ENCODE measurements at regions not wholly inside any gene's neighbourhood (a gene's known extent, or its start where the extent isn't known, plus 50 kb on each side); places are given as distances from the start of the nearest gene placed in this dataset.

DNA sequence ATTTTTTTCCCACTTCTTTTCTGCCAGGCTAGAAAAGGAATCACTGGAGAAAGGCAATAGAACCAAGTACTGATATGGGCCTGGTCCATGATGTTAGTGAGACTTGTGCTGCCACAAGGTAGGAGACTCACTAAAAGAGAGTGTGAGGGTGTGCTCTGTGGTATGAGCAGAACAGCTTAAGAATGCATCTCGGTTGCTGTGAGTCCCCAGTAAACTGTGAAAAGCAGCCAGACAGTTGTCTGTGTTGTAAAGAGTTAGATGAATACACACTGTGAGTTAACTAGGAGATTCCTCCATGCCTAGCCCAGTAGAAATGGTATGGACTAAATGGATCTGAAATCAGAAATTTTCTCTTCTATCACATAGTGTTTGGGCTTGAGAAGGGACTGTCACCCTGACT, 1177.3 kb upstream of the MIR17HG start:
- H3K4me3 ChIP-seq (ENCODE audit: insufficient read depth, low read length, poor library complexity, severe bottlenecking), result no peak overlapping the region
- H3K9me2 ChIP-seq (replicated peaks; ENCODE audit: insufficient read depth, low read length), result no peaks in the 10 kb centered on the region
- H3K79me2 ChIP-seq (ENCODE audit: insufficient read depth, low read length), result no peaks in the 10 kb centered on the region
- TF ChIP-seq, protein P1, sequence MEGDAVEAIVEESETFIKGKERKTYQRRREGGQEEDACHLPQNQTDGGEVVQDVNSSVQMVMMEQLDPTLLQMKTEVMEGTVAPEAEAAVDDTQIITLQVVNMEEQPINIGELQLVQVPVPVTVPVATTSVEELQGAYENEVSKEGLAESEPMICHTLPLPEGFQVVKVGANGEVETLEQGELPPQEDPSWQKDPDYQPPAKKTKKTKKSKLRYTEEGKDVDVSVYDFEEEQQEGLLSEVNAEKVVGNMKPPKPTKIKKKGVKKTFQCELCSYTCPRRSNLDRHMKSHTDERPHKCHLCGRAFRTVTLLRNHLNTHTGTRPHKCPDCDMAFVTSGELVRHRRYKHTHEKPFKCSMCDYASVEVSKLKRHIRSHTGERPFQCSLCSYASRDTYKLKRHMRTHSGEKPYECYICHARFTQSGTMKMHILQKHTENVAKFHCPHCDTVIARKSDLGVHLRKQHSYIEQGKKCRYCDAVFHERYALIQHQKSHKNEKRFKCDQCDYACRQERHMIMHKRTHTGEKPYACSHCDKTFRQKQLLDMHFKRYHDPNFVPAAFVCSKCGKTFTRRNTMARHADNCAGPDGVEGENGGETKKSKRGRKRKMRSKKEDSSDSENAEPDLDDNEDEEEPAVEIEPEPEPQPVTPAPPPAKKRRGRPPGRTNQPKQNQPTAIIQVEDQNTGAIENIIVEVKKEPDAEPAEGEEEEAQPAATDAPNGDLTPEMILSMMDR (IDR thresholded peaks at IDR 0.05; ENCODE audit: insufficient read depth, low read length, poor library complexity, severe bottlenecking), result no peak
- TF ChIP-seq EZH2phosphoT487 (conservative IDR thresholded peaks at IDR 0.05; ENCODE audit: low read length), result no peak
- H3K9me3 ChIP-seq (ENCODE audit: insufficient read depth, low read length), result no peaks in the 10 kb centered on the region
- no peak overlapping the region for H3K9ac ChIP-seq (ENCODE audit: low read length)
- no peak overlapping the region for H2AFZ ChIP-seq (ENCODE audit: low read depth, low read length, severe bottlenecking)
- no peaks in the 10 kb centered on the region for H4K20me1 ChIP-seq (ENCODE audit: low read depth, low read length)
- no peaks in the 10 kb centered on the region for H3F3A ChIP-seq (ENCODE audit: insufficient read depth)
- H3K27me3 ChIP-seq (ENCODE audit: low read length), result no peaks in the 10 kb centered on the region
- no peak overlapping the region for H3K27ac ChIP-seq (ENCODE audit: low read depth, low read length)
- H3K36me3 ChIP-seq (ENCODE audit: low read length), result no peaks in the 10 kb centered on the region
- H3K4me2 ChIP-seq (ENCODE audit: low read depth, low read length, poor library complexity, severe bottlenecking), result no peak overlapping the region

GRCh38 chr13:90171649-90172048, 1175.8 kb upstream of the MIR17HG start:
- Histone ChIP-seq H3F3A (ENCODE audit: insufficient read depth) (no peaks in the 10 kb centered on the region), H3K4me2 (ENCODE audit: low read depth, low read length, poor library complexity, severe bottlenecking) (no peak overlapping the region), H3K36me3 (ENCODE audit: low read length) (no peaks in the 10 kb centered on the region), H3K4me3 (ENCODE audit: insufficient read depth, low read length, poor library complexity, severe bottlenecking) (no peak overlapping the region), H3K27me3 (ENCODE audit: low read length) (no peaks in the 10 kb centered on the region), H3K9me2 (replicated peaks; ENCODE audit: insufficient read depth, low read length) (no peaks in the 10 kb centered on the region), H4K20me1 (ENCODE audit: low read depth, low read length) (no peaks in the 10 kb centered on the region), H3K79me2 (ENCODE audit: insufficient read depth, low read length) (no peaks in the 10 kb centered on the region), H3K9ac (ENCODE audit: low read length) (no peak overlapping the region), H2AFZ (ENCODE audit: low read depth, low read length, severe bottlenecking) (no peak overlapping the region), H3K9me3 (ENCODE audit: insufficient read depth, low read length) (no peaks in the 10 kb centered on the region), H3K27ac (ENCODE audit: low read depth, low read length) (no peak overlapping the region)
- TF ChIP-seq, protein P1 (IDR thresholded peaks at IDR 0.05; ENCODE audit: insufficient read depth, low read length, poor library complexity, severe bottlenecking), result no peak
- TF ChIP-seq EZH2phosphoT487 (conservative IDR thresholded peaks at IDR 0.05; ENCODE audit: low read length), result no peak

- H4K20me1 ChIP-seq (ENCODE audit: low read depth, low read length), result no peaks in the 10 kb centered on the region
- H2AFZ ChIP-seq (ENCODE audit: low read depth, low read length, severe bottlenecking), result no peak overlapping the region
- no peaks in the 10 kb centered on the region for H3F3A ChIP-seq (ENCODE audit: insufficient read depth)
- no peaks in the 10 kb centered on the region for H3K9me2 ChIP-seq (replicated peaks; ENCODE audit: insufficient read depth, low read length)
- H3K4me3 ChIP-seq (ENCODE audit: insufficient read depth, low read length, poor library complexity, severe bottlenecking), result no peak overlapping the region
- no peaks in the 10 kb centered on the region for H3K27me3 ChIP-seq (ENCODE audit: low read length)
- H3K9ac ChIP-seq (ENCODE audit: low read length), result no peak overlapping the region
- no peak for TF ChIP-seq EZH2phosphoT487 (conservative IDR thresholded peaks at IDR 0.05; ENCODE audit: low read length)
- TF ChIP-seq, protein P1 (IDR thresholded peaks at IDR 0.05; ENCODE audit: insufficient read depth, low read length, poor library complexity, severe bottlenecking), result no peak
- H3K4me2 ChIP-seq (ENCODE audit: low read depth, low read length, poor library complexity, severe bottlenecking), result no peak overlapping the region
- no peaks in the 10 kb centered on the region for H3K36me3 ChIP-seq (ENCODE audit: low read length)
- no peaks in the 10 kb centered on the region for H3K9me3 ChIP-seq (ENCODE audit: insufficient read depth, low read length)
- H3K79me2 ChIP-seq (ENCODE audit: insufficient read depth, low read length), result no peaks in the 10 kb centered on the region
- H3K27ac ChIP-seq (ENCODE audit: low read depth, low read length), result no peak overlapping the region
Measured at GRCh38 chr13:90177512-90177911, 1170.0 kb upstream of the MIR17HG start.
